ENCODE measurements at regions not wholly inside any gene's neighbourhood (a gene's known extent, or its start where the extent isn't known, plus 50 kb on each side); places are given as distances from the start of the nearest gene placed in this dataset.

- TF ChIP-seq POLR2A (IDR thresholded peaks at IDR 0.05) (no peak), CTCF (IDR thresholded peaks at IDR 0.05) (no peak), EP300 (IDR thresholded peaks at IDR 0.05) (no peak)
Measured at GRCh38 chr9:104988539-104988938, 60.6 kb upstream of the ABCA1 start.

Data from suprapubic skin (tissue), 3 donors.